ENCODE measurements at regions not wholly inside any gene's neighbourhood (a gene's known extent, or its start where the extent isn't known, plus 50 kb on each side); places are given as distances from the start of the nearest gene placed in this dataset.

DNA sequence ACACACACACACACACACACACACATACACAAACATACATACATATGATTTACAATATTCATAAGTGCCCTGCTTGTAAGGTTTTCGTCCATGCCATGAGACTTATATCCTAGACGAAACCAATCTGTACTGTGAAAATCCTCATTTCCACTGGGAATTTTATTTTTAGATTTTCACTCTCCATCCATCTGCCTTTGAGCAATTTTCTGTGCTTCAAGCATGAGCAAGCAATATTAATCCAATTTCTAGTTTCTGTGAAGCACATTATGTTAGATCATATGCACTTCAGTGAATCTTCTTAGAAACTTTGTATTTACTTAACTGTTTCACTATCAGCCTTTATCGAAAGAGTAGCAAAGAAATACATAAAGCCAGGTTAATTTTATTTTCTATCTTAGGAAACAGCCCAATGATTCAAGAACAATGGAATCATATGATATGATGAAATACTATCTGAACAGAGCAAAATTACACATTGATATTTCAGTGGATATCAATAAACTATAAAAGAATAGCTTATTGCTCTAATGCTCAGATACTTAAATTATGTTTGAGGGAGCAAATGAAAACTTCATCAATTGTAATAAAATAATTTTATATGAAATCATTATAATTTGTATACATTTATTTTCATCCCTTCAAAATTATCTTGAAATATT, 1100.7 kb upstream of the MIR17HG start:
- FAIRE-seq = no peak

More for the DNA sequence above, 1100.7 kb upstream of the MIR17HG start:
- H2AFZ ChIP-seq (ENCODE audit: low read depth, low read length) = no peak overlapping the region
- H3K27me3 ChIP-seq (ENCODE audit: control insufficient read depth in 2 of 2, insufficient read depth in 2 of 2, low read length in 2 of 2) = no peaks in the 10 kb centered on the region
- WGBS (ENCODE audit: insufficient coverage, low coverage, missing lambda C conversion rate) = 1% methylated on average over 3 of the region's 3 CpGs
- CTCF ChIA-PET (ENCODE audit: low intra/inter-chr PET ratio) = no interaction called here
- in situ Hi-C loops (cut with MboI) = no loop called here
- no peaks in the 10 kb centered on the region for H3K9me3 ChIP-seq (replicated peaks; ENCODE audit: control insufficient read depth, insufficient read depth, low read depth, low read length)
- H3K79me2 ChIP-seq (ENCODE audit: control insufficient read depth, insufficient read depth, low read length) = no peaks in the 10 kb centered on the region
- ATAC-seq (no peak), DNase-seq (ENCODE audit: extremely low read depth in 1 of 4, low spot score in 3 of 4) (no peak)
- no peak overlapping the region for H3K4me3 ChIP-seq
- no TSS peak for BruUV-seq (replicated peaks)
- H3K9me1 ChIP-seq (ENCODE audit: control insufficient read depth, insufficient read depth, low read length) = no peaks in the 10 kb centered on the region
- TF ChIP-seq CEBPG (CRISPR knock-in tag; IDR thresholded peaks at IDR 0.05) (no peak), CEBPG (tag; conservative IDR thresholded peaks at IDR 0.05 in 1 of 2, IDR thresholded peaks at IDR 0.05 in 1 of 2) (peak in 1 of 2 experiments; percentile 74; a peak in 2 of 4 replicates), NCOA6 (IDR thresholded peaks at IDR 0.05) (no peak), CBX2 (IDR thresholded peaks at IDR 0.05; ENCODE audit: insufficient read depth, low read length, poor library complexity, severe bottlenecking) (no peak), CBFA2T2 (conservative IDR thresholded peaks at IDR 0.05) (no peak), MIER1 (IDR thresholded peaks at IDR 0.05; ENCODE audit: low read depth) (no peak), NBN (IDR thresholded peaks at IDR 0.05; ENCODE audit: low read depth) (no peak), RAD21 (CRISPR knock-in tag; conservative IDR thresholded peaks at IDR 0.05 in 1 of 2, IDR thresholded peaks at IDR 0.05 in 1 of 2) (no peak), CEBPB (tag; IDR thresholded peaks at IDR 0.05) (peak; percentile 79), HOXB6 (CRISPR knock-in tag; IDR thresholded peaks at IDR 0.05; ENCODE audit: borderline replicate concordance) (no peak)
- TF ChIP-seq, protein P1, sequence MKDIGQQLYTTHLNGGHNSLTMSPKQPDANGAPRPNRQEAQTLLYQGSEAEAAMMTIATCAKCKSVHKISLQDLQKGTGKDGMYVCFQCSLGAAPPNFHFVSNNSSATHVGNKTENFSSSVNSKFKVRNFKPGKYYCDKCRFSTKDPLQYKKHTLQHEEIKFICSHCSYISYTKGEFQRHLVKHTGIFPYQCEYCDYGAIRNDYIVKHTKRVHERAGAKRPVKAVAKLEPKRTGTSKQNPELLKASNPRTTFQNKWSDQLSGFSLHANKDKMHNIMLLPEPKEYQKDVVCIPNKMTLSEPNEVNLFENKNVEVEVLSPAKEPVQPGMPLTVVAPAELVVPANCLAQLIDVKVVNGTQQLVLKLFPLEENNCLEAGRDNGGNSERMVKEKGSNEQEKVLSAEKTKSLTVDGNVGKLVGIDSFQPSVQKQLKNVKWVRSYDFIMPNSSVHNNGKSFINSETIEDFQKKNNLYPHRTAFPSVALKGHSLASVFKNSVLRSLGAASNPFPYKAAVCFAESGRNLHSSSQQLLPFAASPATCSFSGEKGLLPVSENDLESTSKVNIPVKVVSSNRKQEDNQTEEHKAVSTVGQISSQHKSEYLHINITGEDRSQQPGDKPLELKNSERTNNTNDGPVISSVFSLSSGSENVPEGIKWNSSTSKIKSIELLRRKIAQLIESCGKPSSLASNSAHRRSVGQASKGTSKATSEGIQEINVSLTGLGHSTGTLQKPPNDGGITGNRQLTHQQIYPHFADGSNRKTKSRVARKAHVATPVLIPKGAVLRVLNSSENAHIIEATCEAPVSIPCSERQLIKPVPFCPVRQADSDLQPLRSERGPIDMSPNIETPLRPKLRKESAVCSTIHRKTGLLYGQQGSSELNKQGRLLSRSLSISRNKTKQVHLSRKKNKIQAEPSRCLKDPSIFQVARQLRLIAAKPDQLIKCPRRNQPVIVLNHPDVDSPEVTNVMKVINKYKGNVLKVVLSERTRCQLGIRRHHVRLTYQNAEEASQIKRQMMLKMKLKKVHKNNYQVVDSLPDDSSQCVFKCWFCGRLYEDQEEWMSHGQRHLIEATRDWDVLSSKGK (CRISPR knock-in tag; IDR thresholded peaks at IDR 0.05) = 0 out of 2 replicates have a peak, but pooled peaks have one; percentile 45
- TF ChIP-seq, protein P2, sequence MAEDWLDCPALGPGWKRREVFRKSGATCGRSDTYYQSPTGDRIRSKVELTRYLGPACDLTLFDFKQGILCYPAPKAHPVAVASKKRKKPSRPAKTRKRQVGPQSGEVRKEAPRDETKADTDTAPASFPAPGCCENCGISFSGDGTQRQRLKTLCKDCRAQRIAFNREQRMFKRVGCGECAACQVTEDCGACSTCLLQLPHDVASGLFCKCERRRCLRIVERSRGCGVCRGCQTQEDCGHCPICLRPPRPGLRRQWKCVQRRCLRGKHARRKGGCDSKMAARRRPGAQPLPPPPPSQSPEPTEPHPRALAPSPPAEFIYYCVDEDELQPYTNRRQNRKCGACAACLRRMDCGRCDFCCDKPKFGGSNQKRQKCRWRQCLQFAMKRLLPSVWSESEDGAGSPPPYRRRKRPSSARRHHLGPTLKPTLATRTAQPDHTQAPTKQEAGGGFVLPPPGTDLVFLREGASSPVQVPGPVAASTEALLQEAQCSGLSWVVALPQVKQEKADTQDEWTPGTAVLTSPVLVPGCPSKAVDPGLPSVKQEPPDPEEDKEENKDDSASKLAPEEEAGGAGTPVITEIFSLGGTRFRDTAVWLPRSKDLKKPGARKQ (CRISPR knock-in tag; IDR thresholded peaks at IDR 0.05) = peak; percentile 67; the same call in 1 of the 2 replicates
- POLR2A ChIA-PET = no interaction called here
- no peak overlapping the region for H3K9ac ChIP-seq (ENCODE audit: insufficient read depth in 1 of 2, low read depth in 2 of 2, low read length in 2 of 2)
- no peak overlapping the region for H3K27ac ChIP-seq (ENCODE audit: extremely low read depth, low read depth, low read length)
- no peaks in the 10 kb centered on the region for H3K36me3 ChIP-seq (ENCODE audit: control insufficient read depth, insufficient read depth, low read length)
- no peaks in the 10 kb centered on the region for H3K4me1 ChIP-seq (replicated peaks in 1 of 2; ENCODE audit: control insufficient read depth in 2 of 2, insufficient read depth in 2 of 2, low read length in 2 of 2)
- H3K4me2 ChIP-seq (ENCODE audit: insufficient read depth, low read length) = no peak overlapping the region
- intact Hi-C loops (cut with micrococcal nuclease) = no loop called here
- no peaks in the 10 kb centered on the region for H4K20me1 ChIP-seq (replicated peaks; ENCODE audit: control insufficient read depth, insufficient read depth, low read length)

All from K562 (cell line).